ENCODE measurements at regions not wholly inside any gene's neighbourhood (a gene's known extent, or its start where the extent isn't known, plus 50 kb on each side); places are given as distances from the start of the nearest gene placed in this dataset.

- no peak for DNase-seq (ENCODE audit: low read depth)
Measured at GRCh38 chr20:42020316-42020715, 402.1 kb upstream of the CHD6 start.

GRCh38 chr20:42018979-42019378, 400.8 kb upstream of the CHD6 start:
- DNase-seq (ENCODE audit: low read depth): no peak

GRCh38 chr20:42010090-42010489, 391.9 kb upstream of the CHD6 start:
- DNase-seq (ENCODE audit: low read depth): no peak

GRCh38 chr20:42007251-42007650, 389.1 kb upstream of the CHD6 start:
- DNase-seq (ENCODE audit: low read depth): no peak

GRCh38 chr20:42005211-42005610, 387.0 kb upstream of the CHD6 start:
- DNase-seq (ENCODE audit: low read depth): no peak

- no peak for DNase-seq (ENCODE audit: low read depth)
Measured at GRCh38 chr20:42003380-42003779, 385.2 kb upstream of the CHD6 start.

- DNase-seq (ENCODE audit: low read depth): no peak
Measured at GRCh38 chr20:41998539-41999341, 380.6 kb upstream of the CHD6 start.

GRCh38 chr20:41996951-41997350, 378.8 kb upstream of the CHD6 start:
- no peak for DNase-seq (ENCODE audit: low read depth)

- no peak for DNase-seq (ENCODE audit: low read depth)
Measured at GRCh38 chr20:41992481-41992880, 374.3 kb upstream of the CHD6 start.

- DNase-seq (ENCODE audit: low read depth): no peak
Measured at GRCh38 chr20:41991412-41991811, 373.2 kb upstream of the CHD6 start.

- DNase-seq (ENCODE audit: low read depth): no peak
Measured at GRCh38 chr20:41989935-41990635, 371.9 kb upstream of the CHD6 start.

- DNase-seq (ENCODE audit: low read depth): no peak
Measured at GRCh38 chr20:41989039-41989679, 371.0 kb upstream of the CHD6 start.

- DNase-seq (ENCODE audit: low read depth): no peak
Measured at GRCh38 chr20:41984031-41984430, 365.9 kb upstream of the CHD6 start.

- DNase-seq (ENCODE audit: low read depth): no peak
Measured at GRCh38 chr20:41983159-41983558, 365.0 kb upstream of the CHD6 start.

- no peak for DNase-seq (ENCODE audit: low read depth)
Measured at GRCh38 chr20:41981746-41982145, 363.6 kb upstream of the CHD6 start.

GRCh38 chr20:41978875-41979274, 360.7 kb upstream of the CHD6 start:
- DNase-seq (ENCODE audit: low read depth): no peak

GRCh38 chr20:41978246-41978790, 360.1 kb upstream of the CHD6 start:
- DNase-seq (ENCODE audit: low read depth): no peak

- no peak for DNase-seq (ENCODE audit: low read depth)
Measured at GRCh38 chr20:41969656-41970055, 351.5 kb upstream of the CHD6 start.

- DNase-seq (ENCODE audit: low read depth): no peak
Measured at GRCh38 chr20:41960166-41960565, 342.0 kb upstream of the CHD6 start.

GRCh38 chr20:41958391-41958790, 340.2 kb upstream of the CHD6 start:
- no peak for DNase-seq (ENCODE audit: low read depth)

- DNase-seq (ENCODE audit: low read depth): no peak
Measured at GRCh38 chr20:41956338-41957074, 338.3 kb upstream of the CHD6 start.

- no peak for DNase-seq (ENCODE audit: low read depth)
Measured at GRCh38 chr20:41952166-41952565, 334.0 kb upstream of the CHD6 start.
